ENCODE measurements at regions not wholly inside any gene's neighbourhood (a gene's known extent, or its start where the extent isn't known, plus 50 kb on each side); places are given as distances from the start of the nearest gene placed in this dataset.

- Histone ChIP-seq H3K36me3 (no peaks in the 10 kb centered on the region), H3K27me3 (no peaks in the 10 kb centered on the region), H3K4me3 (no peak overlapping the region), H3K27ac (no peak overlapping the region), H3K4me1 (no peaks in the 10 kb centered on the region), H3K9me3 (no peaks in the 10 kb centered on the region)
- TF ChIP-seq CTCF (IDR thresholded peaks at IDR 0.05), result no peak
- intact Hi-C loops (cut with DNase I; ENCODE audit: low total_unique reads), result no loop called here
- DNase-seq, result no peak
Measured at GRCh38 chrX:36562986-36563385, 445.2 kb upstream of the FAM47C start.

GRCh38 chrX:36568946-36569345, 439.2 kb upstream of the FAM47C start:
- H3K4me3 ChIP-seq, result no peak overlapping the region
- no peaks in the 10 kb centered on the region for H3K27me3 ChIP-seq
- H3K36me3 ChIP-seq, result no peaks in the 10 kb centered on the region
- no peak overlapping the region for H3K27ac ChIP-seq
- intact Hi-C loops (cut with DNase I; ENCODE audit: low total_unique reads), result no loop called here
- H3K4me1 ChIP-seq, result no peaks in the 10 kb centered on the region
- no peaks in the 10 kb centered on the region for H3K9me3 ChIP-seq
- no peak for TF ChIP-seq CTCF (IDR thresholded peaks at IDR 0.05)
- no peak for DNase-seq

GRCh38 chrX:36573720-36574119, 434.4 kb upstream of the FAM47C start:
- H3K27me3 ChIP-seq, result no peaks in the 10 kb centered on the region
- no peaks in the 10 kb centered on the region for H3K36me3 ChIP-seq
- no peaks in the 10 kb centered on the region for H3K9me3 ChIP-seq
- no peaks in the 10 kb centered on the region for H3K4me1 ChIP-seq
- no peak overlapping the region for H3K4me3 ChIP-seq
- no peak overlapping the region for H3K27ac ChIP-seq
- DNase-seq, result no peak
- intact Hi-C loops (cut with DNase I; ENCODE audit: low total_unique reads), result no loop called here
- no peak for TF ChIP-seq CTCF (IDR thresholded peaks at IDR 0.05)

GRCh38 chrX:36575670-36576069, 432.5 kb upstream of the FAM47C start:
- no peak for TF ChIP-seq CTCF (IDR thresholded peaks at IDR 0.05)
- Histone ChIP-seq H3K27ac (no peak overlapping the region), H3K9me3 (no peaks in the 10 kb centered on the region), H3K4me3 (no peak overlapping the region), H3K36me3 (no peaks in the 10 kb centered on the region), H3K4me1 (no peaks in the 10 kb centered on the region), H3K27me3 (no peaks in the 10 kb centered on the region)
- no peak for DNase-seq
- intact Hi-C loops (cut with DNase I; ENCODE audit: low total_unique reads), result no loop called here

GRCh38 chrX:36577006-36577405, 431.2 kb upstream of the FAM47C start:
- H3K27ac ChIP-seq, result no peak overlapping the region
- H3K27me3 ChIP-seq, result no peaks in the 10 kb centered on the region
- no peak overlapping the region for H3K4me3 ChIP-seq
- no peak for DNase-seq
- no peak for TF ChIP-seq CTCF (IDR thresholded peaks at IDR 0.05)
- no peaks in the 10 kb centered on the region for H3K4me1 ChIP-seq
- intact Hi-C loops (cut with DNase I; ENCODE audit: low total_unique reads), result no loop called here
- H3K9me3 ChIP-seq, result no peaks in the 10 kb centered on the region
- no peaks in the 10 kb centered on the region for H3K36me3 ChIP-seq

GRCh38 chrX:36581030-36581429, 427.1 kb upstream of the FAM47C start:
- H3K4me1 ChIP-seq, result no peaks in the 10 kb centered on the region
- no peak overlapping the region for H3K4me3 ChIP-seq
- DNase-seq, result no peak
- H3K27ac ChIP-seq, result no peak overlapping the region
- TF ChIP-seq CTCF (IDR thresholded peaks at IDR 0.05), result no peak
- H3K27me3 ChIP-seq, result no peaks in the 10 kb centered on the region
- H3K9me3 ChIP-seq, result no peaks in the 10 kb centered on the region
- H3K36me3 ChIP-seq, result no peaks in the 10 kb centered on the region
- intact Hi-C loops (cut with DNase I; ENCODE audit: low total_unique reads), result no loop called here
